NCI-H2196 treated with DMSO at 0.1 percent for 48 hours (cell line): ENCODE measurements at regions not wholly inside any gene's neighbourhood (a gene's known extent, or its start where the extent isn't known, plus 50 kb on each side); places are given as distances from the start of the nearest gene placed in this dataset.

Experiments
- DNase-seq: peaks from one replicate; lab custom pipeline; 2025; ENCODE audit not compliant: unreplicated experiment; lab: John Stamatoyannopoulos, UW

- DNase-seq: no peak
Observed at GRCh38 chr5:133882846-133883245, 85.6 kb downstream of the C5orf15 start.

- no peak for DNase-seq
Observed at GRCh38 chr5:133882389-133882695, 86.1 kb downstream of the C5orf15 start.

GRCh38 chr5:133881576-133882388 is 86.6 kb downstream of the C5orf15 start:
- DNase-seq: no peak

GRCh38 chr5:133878236-133878555 is 90.2 kb downstream of the C5orf15 start:
- no peak for DNase-seq

DNA sequence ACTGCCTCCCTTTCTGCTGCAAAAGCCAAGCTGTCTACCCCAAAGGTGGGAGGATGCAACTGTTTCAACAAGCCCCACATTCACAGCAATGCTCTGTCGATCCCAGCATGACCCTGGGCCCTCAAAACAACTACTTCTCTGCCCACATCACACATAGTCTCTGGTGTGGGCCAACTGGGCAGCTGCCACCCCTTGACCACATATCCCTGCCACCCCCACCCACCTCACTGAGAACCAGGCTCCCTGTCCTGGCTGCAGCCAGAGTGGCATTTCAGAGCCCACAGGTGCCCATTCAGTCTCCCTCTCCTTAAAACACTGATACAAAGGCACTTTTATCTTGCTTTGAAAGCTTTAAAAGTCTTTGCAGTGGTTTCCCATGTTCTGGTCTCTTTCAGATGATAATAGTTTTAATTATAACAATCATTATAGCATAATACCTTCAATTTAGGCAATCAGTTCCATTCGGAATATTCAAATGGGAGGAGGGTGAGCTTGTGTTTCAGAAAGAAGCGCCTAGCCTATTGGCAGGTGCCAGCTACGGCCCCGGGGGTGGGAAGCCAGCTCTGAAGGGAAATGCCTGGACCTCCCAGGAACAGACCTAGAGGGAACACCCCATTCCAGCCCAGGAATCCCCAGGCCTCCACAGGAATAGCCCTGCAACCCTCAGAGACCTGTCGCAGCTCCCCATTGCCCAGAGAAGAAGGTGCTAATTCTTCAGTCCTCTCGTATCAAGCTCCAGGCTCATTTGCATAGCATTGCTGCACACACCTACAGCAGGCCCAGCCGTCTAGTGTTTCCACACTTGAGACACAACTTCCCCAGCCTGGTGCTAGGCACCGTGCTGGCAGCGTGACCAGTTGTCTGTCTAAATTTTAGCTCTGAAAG is 90.8 kb downstream of the C5orf15 start:
- no peak for DNase-seq

- DNase-seq: no peak
Observed at GRCh38 chr5:133876266-133876665, 92.2 kb downstream of the C5orf15 start.

- no peak for DNase-seq
Observed at GRCh38 chr5:133875179-133875578, 93.2 kb downstream of the C5orf15 start.

DNA sequence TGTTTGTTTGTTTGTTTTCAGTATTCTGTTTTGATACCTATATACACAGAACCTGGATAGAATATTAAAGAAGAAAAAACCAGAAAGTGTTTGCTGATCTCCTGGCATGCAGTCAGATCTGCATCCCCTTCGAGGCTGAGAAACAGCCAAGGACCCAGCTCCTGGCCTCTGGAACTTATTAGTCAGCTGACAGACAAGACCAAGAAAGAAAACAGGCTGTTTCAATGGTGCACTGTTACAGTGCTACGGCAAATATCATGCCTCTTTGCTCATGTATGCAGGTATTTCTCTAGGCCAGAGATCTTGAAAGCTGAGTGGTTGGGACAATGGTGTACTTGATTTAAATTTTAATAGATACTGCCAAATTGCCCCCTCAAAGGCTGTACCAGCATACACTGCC is 95.0 kb downstream of the C5orf15 start:
- no peak for DNase-seq

DNA sequence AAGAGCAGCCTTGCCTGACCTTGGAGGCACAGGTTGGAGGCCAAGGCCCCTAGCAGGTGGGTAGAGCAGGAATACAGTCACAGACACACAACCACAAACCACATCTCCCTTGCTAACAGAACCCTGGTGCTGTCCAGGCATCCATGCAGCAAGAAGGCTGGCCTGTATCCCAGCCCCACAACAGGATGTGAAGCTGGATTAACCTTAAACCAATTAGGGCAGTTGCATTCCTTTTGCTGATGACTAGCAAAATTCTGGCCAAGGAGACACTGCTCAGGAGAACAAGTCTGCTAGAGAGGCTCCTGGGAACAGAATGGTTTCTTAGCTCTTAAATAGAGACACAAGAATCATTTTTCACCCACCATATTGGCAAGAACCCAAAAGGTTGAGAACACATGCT is 97.8 kb downstream of the C5orf15 start:
- DNase-seq: no peak

- DNase-seq: no peak
Observed at GRCh38 chr5:133869519-133870335, 98.7 kb downstream of the C5orf15 start.

GRCh38 chr5:133868946-133869518 is 99.4 kb downstream of the C5orf15 start:
- no peak for DNase-seq

DNA sequence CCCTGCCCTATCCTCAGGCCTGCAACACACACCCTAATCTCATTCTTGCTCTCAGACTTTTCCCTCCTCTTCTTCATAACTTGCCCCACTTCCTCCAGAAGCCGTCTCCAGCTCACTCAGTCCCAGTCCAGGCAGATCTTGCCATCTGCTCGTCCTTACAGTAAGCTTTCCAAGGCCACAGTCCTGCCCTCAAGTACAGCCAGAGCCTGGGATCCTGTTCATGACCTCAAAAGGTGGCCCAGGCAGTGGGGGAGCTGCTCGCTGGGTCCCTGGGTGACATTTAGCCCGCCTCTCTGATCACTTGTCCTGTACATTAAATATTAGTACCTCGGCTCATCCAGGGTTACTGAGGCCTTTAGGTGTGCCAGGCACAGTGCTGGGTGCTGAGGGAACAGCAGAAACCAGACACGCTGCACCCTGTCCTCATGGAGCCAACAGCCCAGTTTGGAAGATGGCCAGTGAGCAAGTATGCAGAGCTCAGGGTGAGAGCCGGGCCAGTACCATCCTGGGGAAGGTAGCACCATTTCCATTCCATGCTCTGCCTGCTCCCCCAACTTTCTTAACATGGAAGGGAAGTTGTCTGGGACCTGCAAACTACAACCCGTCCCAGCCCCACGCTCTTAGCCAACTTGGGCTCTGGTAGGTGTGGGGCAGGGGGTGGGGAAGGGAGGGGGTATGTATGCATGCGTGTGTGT is 100.4 kb downstream of the C5orf15 start:
- DNase-seq: no peak

GRCh38 chr5:133867341-133867740 is 101.1 kb downstream of the C5orf15 start:
- no peak for DNase-seq

- DNase-seq: no peak
Observed at GRCh38 chr5:133866903-133867245, 101.6 kb downstream of the C5orf15 start.

DNA sequence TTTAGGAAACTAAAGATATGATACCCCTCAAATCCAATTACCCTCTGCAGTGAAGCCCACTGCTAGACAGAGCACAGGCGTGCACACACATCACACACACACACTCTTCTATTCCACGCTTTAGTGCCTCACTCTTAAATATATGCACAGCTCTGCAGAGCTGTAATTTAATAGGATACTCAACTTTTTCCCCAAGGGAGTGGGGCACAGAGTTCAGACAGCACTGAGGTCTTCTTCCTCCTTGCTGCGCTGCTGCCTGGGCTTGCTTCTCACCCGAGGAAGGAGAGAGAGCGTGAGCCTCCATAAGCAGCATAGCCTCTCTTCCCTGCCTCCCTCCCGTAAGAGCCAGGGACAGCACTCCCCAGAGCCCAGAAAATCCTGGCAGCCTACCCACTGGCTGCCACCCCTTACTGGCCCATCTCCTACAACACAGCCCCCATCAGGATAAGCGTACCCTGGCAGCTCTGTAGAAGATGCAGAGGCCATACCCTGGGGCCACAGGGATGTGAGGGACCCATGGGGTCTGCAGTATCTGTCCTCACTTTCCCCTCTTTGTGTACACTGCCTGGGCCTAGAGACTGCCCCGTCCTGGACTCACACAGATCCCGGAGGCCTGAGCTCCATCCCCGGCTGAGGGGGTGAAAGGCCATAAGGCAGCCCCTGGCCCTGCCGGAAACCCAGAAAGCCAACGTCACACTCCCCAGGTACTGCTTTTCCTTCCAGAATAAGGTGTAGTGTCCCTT is 102.1 kb downstream of the C5orf15 start:
- DNase-seq: no peak

- DNase-seq: no peak
Observed at GRCh38 chr5:133865113-133865512, 103.3 kb downstream of the C5orf15 start.

DNA sequence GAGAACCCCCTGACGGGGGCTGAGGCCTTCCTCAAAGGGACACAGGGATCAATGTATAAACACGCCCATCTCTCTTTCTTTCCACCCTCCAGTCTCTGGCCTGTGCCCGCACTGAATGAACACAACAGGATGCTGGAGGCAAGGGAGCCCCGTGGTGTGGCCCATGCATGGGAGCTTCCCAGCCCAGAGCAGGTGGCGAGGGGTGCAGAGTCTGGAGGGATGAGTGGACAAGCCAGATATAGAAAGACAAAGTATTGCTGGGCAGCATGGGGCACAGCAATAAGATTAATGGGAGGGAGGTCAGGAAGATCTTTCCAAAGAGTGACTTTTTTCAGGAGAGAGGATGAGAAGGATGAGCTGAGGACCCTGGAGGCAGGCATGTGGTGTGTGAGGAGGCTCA is 103.7 kb downstream of the C5orf15 start:
- no peak for DNase-seq

GRCh38 chr5:133863857-133864585 is 104.4 kb downstream of the C5orf15 start:
- DNase-seq: no peak

DNA sequence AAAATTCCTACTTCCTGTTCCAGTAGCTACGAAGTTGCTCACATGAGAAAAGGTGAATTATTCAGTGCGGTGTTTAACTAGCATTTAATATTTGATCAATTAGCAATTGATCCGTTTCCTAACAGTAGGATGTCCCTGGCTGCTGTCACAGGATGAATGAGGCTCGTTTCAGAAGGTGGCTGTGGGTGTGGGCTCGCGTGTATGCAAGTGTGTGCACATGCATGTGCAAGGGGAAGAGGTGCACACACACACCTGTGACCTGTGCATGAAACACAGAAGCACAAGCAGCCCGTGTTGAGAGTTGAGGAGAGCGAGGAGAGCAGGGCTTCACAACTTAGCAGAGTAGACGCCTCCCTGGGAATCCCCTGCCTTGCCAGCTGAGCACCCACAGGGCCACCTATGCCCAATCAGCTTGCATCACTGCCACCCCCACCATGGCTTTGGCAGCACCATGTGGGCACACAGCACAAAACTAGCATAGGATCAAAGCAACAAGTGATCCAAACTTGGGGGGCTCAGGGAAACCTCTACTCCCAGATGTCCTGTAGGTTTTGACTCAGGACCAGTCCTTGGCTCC is 107.2 kb downstream of the C5orf15 start:
- DNase-seq: no peak
